Esophagus squamous epithelium (tissue), 5 donors: ENCODE measurements at regions not wholly inside any gene's neighbourhood (a gene's known extent, or its start where the extent isn't known, plus 50 kb on each side); places are given as distances from the start of the nearest gene placed in this dataset.

Experiments
- DNase-seq: peaks from one replicate; lab custom pipeline; 2025; lab: John Stamatoyannopoulos, UW
- H3K27ac ChIP-seq, 4 donors: fragments of 200-600 bp; sonication (generic); one replicate each; pipeline ENCODE4 v1.5.1; 2016 to 2019; ENCODE audit warnings: mild to moderate bottlenecking in 1 of 4
- H3K27me3 ChIP-seq, 4 donors: fragments of 200-600 bp; sonication (generic); 1 replicate in 3 of 4; 2 replicates in 1 of 4; pipeline versions ENCODE4 v1.5.1 to v1.6.0; 2017 to 2021; ENCODE audit warnings: antibody characterized with exemption in 1 of 4
- H3K36me3 ChIP-seq, 3 donors: fragments of 200-600 bp; sonication (generic); one replicate each; pipeline ENCODE4 v1.5.1; 2016 to 2019
- H3K4me1 ChIP-seq, 3 donors: fragments of 200-600 bp; sonication (generic); one replicate each; pipeline ENCODE4 v1.5.1; 2017 to 2019
- H3K4me3 ChIP-seq, 4 donors: fragments of 200-600 bp; sonication (generic); 1 replicate in 3 of 4; 2 replicates in 1 of 4; pipeline ENCODE4 v1.5.1; 2016 to 2019; ENCODE audit warnings: mild to moderate bottlenecking in 2 of 4, moderate library complexity in 1 of 4
- H3K9me3 ChIP-seq, 3 donors: fragments of 200-600 bp; sonication (generic); one replicate each; pipeline ENCODE4 v1.5.1; 2016 to 2019
- CTCF ChIP-seq, 6 experiments: fragments of 450-650 bp in 4 of 6; fragments of 200-600 bp in 2 of 6; sonication (generic) in 2 of 6; IDR thresholded peaks; one replicate each; pipeline ENCODE4 v1.5.1; 2016 to 2019; ENCODE audit warnings: antibody characterized with exemption in 6 of 6, mild to moderate bottlenecking in 4 of 6, moderate library complexity in 4 of 6
- POLR2A ChIP-seq, 4 donors: fragments of 450-650 bp; IDR thresholded peaks; one replicate each; pipeline ENCODE4 v1.6.1; 2017; ENCODE audit warnings: antibody characterized with exemption in 4 of 4, mild to moderate bottlenecking in 4 of 4, moderate library complexity in 3 of 4
- WGBS, 2 donors: methylation state at CpG; one replicate each; pipeline ENCODE4 v1.1.5; 2018; 5-methylcytosine and 5-hydroxymethylcytosine counted together
- intact Hi-C: fragments of 100-400 bp; cut with DNase I; formaldehyde crosslinking; loops from one replicate; pipeline ENCODE4 v1.15.0; 2022
- donor health status: DM: yes; HTN: yes; CAD: no.

GRCh38 chr16:63292036-63292435 is 1255.8 kb upstream of the CDH8 start:
- Histone ChIP-seq H3K27me3 (no peaks in the 10 kb centered on the region), H3K27ac (no peak overlapping the region), H3K9me3 (no peaks in the 10 kb centered on the region), H3K4me3 (no peak overlapping the region), H3K36me3 (no peaks in the 10 kb centered on the region), H3K4me1 (no peaks in the 10 kb centered on the region)
- intact Hi-C loops = no loop called here
- 97 to 100% methylated on average over 4 of the region's 11 CpGs for WGBS, 2 donors
- no peak for TF ChIP-seq CTCF (IDR thresholded peaks at IDR 0.05)
- DNase-seq = no peak

- Histone ChIP-seq H3K36me3 (no peaks in the 10 kb centered on the region), H3K4me3 (no peak overlapping the region), H3K9me3 (no peaks in the 10 kb centered on the region), H3K27me3 (no peaks in the 10 kb centered on the region), H3K27ac (no peak overlapping the region), H3K4me1 (no peaks in the 10 kb centered on the region)
- intact Hi-C loops = no loop called here
- no peak for DNase-seq
- WGBS, 2 donors = 50 to 52% methylated on average over 11 to 15 of the region's 16 CpGs
- TF ChIP-seq POLR2A (IDR thresholded peaks at IDR 0.05) (no peak), CTCF (IDR thresholded peaks at IDR 0.05) (peak in 3 of 6 experiments; percentile 25 to 54 (median 41))
Observed at GRCh38 chr16:63289834-63290460, 1253.7 kb upstream of the CDH8 start.

DNA sequence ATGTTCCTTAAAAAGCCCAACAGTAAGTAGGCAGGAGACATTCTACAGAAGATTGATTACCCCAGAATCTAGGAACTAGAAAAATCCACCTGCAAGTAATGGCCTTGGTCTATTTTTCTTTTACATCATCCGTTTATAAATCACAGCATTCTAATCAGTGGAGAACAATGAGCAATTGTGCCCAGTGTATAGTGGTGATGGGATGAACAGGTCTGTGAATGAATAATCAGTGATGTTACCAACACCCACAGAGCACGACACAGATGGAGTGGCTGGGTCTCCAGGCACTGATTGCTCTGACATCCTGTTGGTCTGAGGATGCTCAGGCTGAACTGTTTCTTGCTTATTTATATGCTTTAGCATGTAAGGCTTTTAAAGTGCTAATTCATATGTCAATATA is 1251.2 kb upstream of the CDH8 start:
- H3K27me3 ChIP-seq = no peaks in the 10 kb centered on the region
- H3K4me1 ChIP-seq = no peaks in the 10 kb centered on the region
- no peak overlapping the region for H3K4me3 ChIP-seq
- H3K36me3 ChIP-seq = no peaks in the 10 kb centered on the region
- H3K9me3 ChIP-seq = no peaks in the 10 kb centered on the region
- TF ChIP-seq CTCF (IDR thresholded peaks at IDR 0.05) (no peak), POLR2A (IDR thresholded peaks at IDR 0.05) (no peak)
- no peak for DNase-seq
- H3K27ac ChIP-seq = no peak overlapping the region
- intact Hi-C loops = no loop called here
- 38 to 71% methylated on average over 2 of the region's 2 CpGs for WGBS, 2 donors

DNA sequence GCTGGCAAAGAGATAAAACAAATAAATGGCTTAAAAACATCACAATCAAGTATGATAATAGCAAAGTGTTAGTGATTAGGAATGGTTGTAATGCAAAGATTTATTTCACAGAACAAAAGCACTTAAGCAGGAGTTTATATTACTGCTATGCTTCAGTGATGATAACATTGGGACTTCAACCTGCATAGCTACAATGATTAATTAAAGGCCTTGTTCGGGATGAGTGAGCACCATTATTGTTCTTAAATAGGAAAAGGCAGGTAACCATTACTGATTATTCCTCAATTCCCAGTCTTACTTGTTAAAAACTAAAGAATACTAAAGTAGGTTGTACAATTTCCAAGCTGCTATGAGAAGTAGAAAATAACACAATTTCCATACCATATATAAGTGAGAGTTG is 1247.5 kb upstream of the CDH8 start:
- Histone ChIP-seq H3K27me3 (no peaks in the 10 kb centered on the region), H3K36me3 (no peaks in the 10 kb centered on the region), H3K4me1 (no peaks in the 10 kb centered on the region), H3K9me3 (no peaks in the 10 kb centered on the region), H3K27ac (no peak overlapping the region), H3K4me3 (no peak overlapping the region)
- DNase-seq = no peak
- 18 to 50% methylated on average over 1 of the region's 1 CpG for WGBS, 2 donors
- intact Hi-C loops = no loop called here
- TF ChIP-seq CTCF (IDR thresholded peaks at IDR 0.05) = no peak
- no peak for TF ChIP-seq POLR2A (IDR thresholded peaks at IDR 0.05)

- Histone ChIP-seq H3K9me3 (no peaks in the 10 kb centered on the region), H3K4me3 (no peak overlapping the region), H3K27me3 (no peaks in the 10 kb centered on the region), H3K36me3 (no peaks in the 10 kb centered on the region), H3K4me1 (no peaks in the 10 kb centered on the region), H3K27ac (no peak overlapping the region)
- DNase-seq = no peak
- WGBS, 2 donors = 46 to 67% methylated on average over 2 to 5 of the region's 5 CpGs
- intact Hi-C loops = no loop called here
- TF ChIP-seq CTCF (IDR thresholded peaks at IDR 0.05) (no peak), POLR2A (IDR thresholded peaks at IDR 0.05) (no peak)
Observed at GRCh38 chr16:63244631-63245030, 1208.4 kb upstream of the CDH8 start.
